ENCODE measurements at regions not wholly inside any gene's neighbourhood (a gene's known extent, or its start where the extent isn't known, plus 50 kb on each side); places are given as distances from the start of the nearest gene placed in this dataset.

GRCh38 chr13:44738463-44738862, 162.3 kb upstream of the TSC22D1 start:
- no peak overlapping the region for H3K4me3 ChIP-seq (ENCODE audit: low read length)
- H3K9me3 ChIP-seq (ENCODE audit: control insufficient read depth in 1 of 2, insufficient read depth in 1 of 2, low read length in 2 of 2) = no peaks in the 10 kb centered on the region
- DNase-seq (no peak), ATAC-seq (ENCODE audit: poor library complexity) (no peak)
- H3K27me3 ChIP-seq (ENCODE audit: control insufficient read depth in 1 of 2, insufficient read depth in 2 of 2, low read length in 2 of 2) = no peaks in the 10 kb centered on the region
- H3K4me1 ChIP-seq (ENCODE audit: insufficient read depth, low read length) = no peaks in the 10 kb centered on the region
- no peaks in the 10 kb centered on the region for H3K27me3 Mint-ChIP-seq
- no peaks in the 10 kb centered on the region for H3K36me3 Mint-ChIP-seq (ENCODE audit: low read depth)
- no peak overlapping the region for H3K27ac ChIP-seq (ENCODE audit: low read depth in 1 of 2, low read length in 2 of 2)
- POLR2A ChIA-PET = no interaction called here
- no peak overlapping the region for H3K27ac Mint-ChIP-seq
- no peaks in the 10 kb centered on the region for H3K4me1 Mint-ChIP-seq (ENCODE audit: low read depth)
- peaks cover 5% of the 10 kb centered on the region for H3K9me3 Mint-ChIP-seq
- no peak overlapping the region for H3K4me3 Mint-ChIP-seq
- intact Hi-C loops (cut with DNase I, micrococcal nuclease) = no loop called here
- TF ChIP-seq CTCF (IDR thresholded peaks at IDR 0.05) = no peak
- no peaks in the 10 kb centered on the region for H3K36me3 ChIP-seq (ENCODE audit: insufficient read depth, low read length)
- CTCF ChIA-PET = interaction anchor here (1.1 to 1.3 kb wide), 2 partner anchors 11 to 18 kb away, joined by 3 read pairs; no protein-coding TSS in a partner anchor

GRCh38 chr13:44735806-44736205, 159.7 kb upstream of the TSC22D1 start:
- no peak overlapping the region for H3K27ac Mint-ChIP-seq
- intact Hi-C loops (cut with DNase I, micrococcal nuclease) = no loop called here
- H3K27me3 Mint-ChIP-seq = no peaks in the 10 kb centered on the region
- H3K4me3 ChIP-seq (ENCODE audit: low read length) = no peak overlapping the region
- DNase-seq (no peak), ATAC-seq (ENCODE audit: poor library complexity) (no peak)
- H3K36me3 ChIP-seq (ENCODE audit: insufficient read depth, low read length) = no peaks in the 10 kb centered on the region
- POLR2A ChIA-PET = no interaction called here
- H3K9me3 Mint-ChIP-seq = no peaks in the 10 kb centered on the region
- H3K4me1 ChIP-seq (ENCODE audit: insufficient read depth, low read length) = no peaks in the 10 kb centered on the region
- H3K9me3 ChIP-seq (ENCODE audit: control insufficient read depth in 1 of 2, insufficient read depth in 1 of 2, low read length in 2 of 2) = no peaks in the 10 kb centered on the region
- CTCF ChIA-PET = no interaction called here
- no peak for TF ChIP-seq CTCF (IDR thresholded peaks at IDR 0.05)
- H3K36me3 Mint-ChIP-seq (ENCODE audit: low read depth) = no peaks in the 10 kb centered on the region
- no peaks in the 10 kb centered on the region for H3K27me3 ChIP-seq (ENCODE audit: control insufficient read depth in 1 of 2, insufficient read depth in 2 of 2, low read length in 2 of 2)
- no peaks in the 10 kb centered on the region for H3K4me1 Mint-ChIP-seq (ENCODE audit: low read depth)
- H3K4me3 Mint-ChIP-seq = no peak overlapping the region
- H3K27ac ChIP-seq (ENCODE audit: low read depth in 1 of 2, low read length in 2 of 2) = no peak overlapping the region

GRCh38 chr13:44734201-44734707, 158.1 kb upstream of the TSC22D1 start:
- no peaks in the 10 kb centered on the region for H3K9me3 ChIP-seq (ENCODE audit: control insufficient read depth in 1 of 2, insufficient read depth in 1 of 2, low read length in 2 of 2)
- H3K4me3 ChIP-seq (ENCODE audit: low read length) = no peak overlapping the region
- ChIA-PET CTCF (no interaction called here), POLR2A (no interaction called here)
- H3K27me3 ChIP-seq (ENCODE audit: control insufficient read depth in 1 of 2, insufficient read depth in 2 of 2, low read length in 2 of 2) = no peaks in the 10 kb centered on the region
- ATAC-seq (ENCODE audit: poor library complexity) = no peak
- no peaks in the 10 kb centered on the region for H3K9me3 Mint-ChIP-seq
- no peak overlapping the region for H3K27ac Mint-ChIP-seq
- no peaks in the 10 kb centered on the region for H3K27me3 Mint-ChIP-seq
- H3K36me3 ChIP-seq (ENCODE audit: insufficient read depth, low read length) = no peaks in the 10 kb centered on the region
- no peaks in the 10 kb centered on the region for H3K36me3 Mint-ChIP-seq (ENCODE audit: low read depth)
- no peak overlapping the region for H3K4me3 Mint-ChIP-seq
- no peaks in the 10 kb centered on the region for H3K4me1 ChIP-seq (ENCODE audit: insufficient read depth, low read length)
- H3K4me1 Mint-ChIP-seq (ENCODE audit: low read depth) = no peaks in the 10 kb centered on the region
- no peak for TF ChIP-seq CTCF (IDR thresholded peaks at IDR 0.05)
- H3K27ac ChIP-seq (ENCODE audit: low read depth in 1 of 2, low read length in 2 of 2) = no peak overlapping the region
- intact Hi-C loops (cut with DNase I, micrococcal nuclease) = no loop called here
- no peak for DNase-seq

Measured in CD4-positive, alpha-beta T cell (primary cell).